SK-N-SH treated with all-trans-retinoic acid at 6 μM for 48 hours (cell line): ENCODE measurements at regions not wholly inside any gene's neighbourhood (a gene's known extent, or its start where the extent isn't known, plus 50 kb on each side); places are given as distances from the start of the nearest gene placed in this dataset.
"Not testable (repeated sequence)": the region's sequence is repeated elsewhere in the genome, so short reads cannot be mapped to it uniquely, and the experiment has no call there.

Experiments used
- ATAC-seq: fragments of 200-7000 bp; cut with Tn5 transposase; 3 replicates; pipeline ENCODE4 v1.9.1; 2020; ENCODE audit warnings: mild to moderate bottlenecking, moderate library complexity
- ARNTL ChIP-seq: fragments of 450-650 bp; formaldehyde crosslinking; IDR thresholded peaks from 2 replicates; pipeline ENCODE4 v1.5.0; 2020; ENCODE audit warnings: low read depth, mild to moderate bottlenecking, moderate library complexity, borderline replicate concordance
- CREB5 ChIP-seq: fragments of 250-450 bp; sonication (Bioruptor Pico); IDR thresholded peaks from 2 replicates; pipeline ENCODE4 v1.5.1; 2020; ENCODE audit warnings: low read depth, mild to moderate bottlenecking, moderate library complexity
- CSDC2 ChIP-seq: fragments of 250-450 bp; sonication (Bioruptor Pico); IDR thresholded peaks from 2 replicates; pipeline ENCODE4 v1.5.0; 2020; ENCODE audit warnings: mild to moderate bottlenecking, moderate library complexity
- ESRRG ChIP-seq: fragments of 250-450 bp; sonication (Bioruptor Pico); IDR thresholded peaks from 2 replicates; pipeline ENCODE4 v1.6.1; 2021; ENCODE audit warnings: mild to moderate bottlenecking
- GLIS3 ChIP-seq: fragments of 250-450 bp; sonication (Bioruptor Pico); IDR thresholded peaks from 2 replicates; pipeline ENCODE4 v1.5.0; 2020; ENCODE audit warnings: mild to moderate bottlenecking, moderate library complexity
- ISL1 ChIP-seq: fragments of 250-450 bp; sonication (Bioruptor Pico); IDR thresholded peaks from 2 replicates; pipeline ENCODE4 v2.1.2; 2022; ENCODE audit warnings: mild to moderate bottlenecking, moderate library complexity
- OSR1 ChIP-seq: fragments of 250-450 bp; sonication (Bioruptor Pico); IDR thresholded peaks from 2 replicates; pipeline ENCODE4 v1.8.0; 2022; ENCODE audit warnings: moderate library complexity, mild to moderate bottlenecking, inconsistent platforms
- PATZ1 ChIP-seq: fragments of 250-450 bp; sonication (Bioruptor Pico); IDR thresholded peaks from 2 replicates; pipeline ENCODE4 v1.8.0; 2020; ENCODE audit warnings: mild to moderate bottlenecking, moderate library complexity, borderline replicate concordance
- POU6F1 ChIP-seq: fragments of 250-450 bp; sonication (Bioruptor Pico); IDR thresholded peaks from 2 replicates; pipeline ENCODE4 v1.8.0; 2021; ENCODE audit warnings: low read depth, mild to moderate bottlenecking, moderate library complexity, borderline replicate concordance
- PPARA ChIP-seq: fragments of 250-450 bp; sonication (Bioruptor Pico); IDR thresholded peaks from 2 replicates; pipeline ENCODE4 v1.5.0; 2020; ENCODE audit warnings: mild to moderate bottlenecking, borderline replicate concordance
- RARB ChIP-seq: fragments of 250-450 bp; sonication (Bioruptor Pico); IDR thresholded peaks from 2 replicates; pipeline ENCODE4 v1.8.0; 2021; ENCODE audit warnings: mild to moderate bottlenecking, moderate library complexity
- TCF4 ChIP-seq: fragments of 250-450 bp; sonication (Bioruptor Pico); IDR thresholded peaks from 2 replicates; pipeline ENCODE4 v1.8.0; 2021; ENCODE audit warnings: mild to moderate bottlenecking, moderate library complexity, borderline replicate concordance
- ZFP30 ChIP-seq: fragments of 450-650 bp; formaldehyde crosslinking; IDR thresholded peaks from 2 replicates; pipeline ENCODE4 v1.5.0; 2022; ENCODE audit warnings: mild to moderate bottlenecking, moderate library complexity
- ZNF565 ChIP-seq: fragments of 450-650 bp; formaldehyde crosslinking; conservative IDR thresholded peaks from 2 replicates; pipeline ENCODE4 v1.5.0; 2020; ENCODE audit warnings: low read depth, mild to moderate bottlenecking, moderate library complexity
- ZNF8 ChIP-seq: fragments of 450-650 bp; formaldehyde crosslinking; IDR thresholded peaks from 2 replicates; pipeline ENCODE4 v1.5.0; 2020; ENCODE audit warnings: mild to moderate bottlenecking, moderate library complexity

- TF ChIP-seq GLIS3 (CRISPR knock-in tag) (no peak), ZNF565 (CRISPR knock-in tag) (no peak), ISL1 (no peak), POU6F1 (CRISPR knock-in tag) (no peak), PATZ1 (no peak)
Measured at GRCh38 chrX:73940893-73941470, 88.5 kb upstream of the XIST start.

GRCh38 chrX:73937843-73938242 lies 85.3 kb upstream of the XIST start:
- ATAC-seq = not testable (repeated sequence)

More at GRCh38 chrX:73940893-73941470, 88.5 kb upstream of the XIST start:
- ATAC-seq = no peak

- ATAC-seq = no peak
- TF ChIP-seq ISL1 (no peak), GLIS3 (CRISPR knock-in tag) (no peak), POU6F1 (CRISPR knock-in tag) (no peak), ESRRG (CRISPR knock-in tag) (no peak), CREB5 (CRISPR knock-in tag) (no peak), OSR1 (no peak), ZNF8 (CRISPR knock-in tag) (no peak), RARB (CRISPR knock-in tag) (no peak), ZFP30 (CRISPR knock-in tag) (no peak), ARNTL (CRISPR knock-in tag) (no peak), TCF4 (CRISPR knock-in tag) (no peak), PPARA (CRISPR knock-in tag) (no peak)
Measured at GRCh38 chrX:73932522-73932921, 80.0 kb upstream of the XIST start.

- no peak for ATAC-seq
- no peak for TF ChIP-seq ARNTL (CRISPR knock-in tag)
- no peak for TF ChIP-seq TCF4 (CRISPR knock-in tag)
- TF ChIP-seq GLIS3 (CRISPR knock-in tag) = no peak
- TF ChIP-seq PATZ1 = no peak
- no peak for TF ChIP-seq POU6F1 (CRISPR knock-in tag)
- TF ChIP-seq PPARA (CRISPR knock-in tag) = no peak
- TF ChIP-seq ZFP30 (CRISPR knock-in tag) = no peak
- no peak for TF ChIP-seq CSDC2 (CRISPR knock-in tag)
- TF ChIP-seq, all 23 proteins: peak for 0
Measured at GRCh38 chrX:73930300-73930699, 77.8 kb upstream of the XIST start.
